Upper lobe of right lung (tissue), 1 donor: ENCODE measurements at regions not wholly inside any gene's neighbourhood (a gene's known extent, or its start where the extent isn't known, plus 50 kb on each side); places are given as distances from the start of the nearest gene placed in this dataset.
"Not testable (repeated sequence)": the region's sequence is repeated elsewhere in the genome, so short reads cannot be mapped to it uniquely, and the experiment has no call there.

ENCODE experiments used
- ATAC-seq: fragments of 200-7000 bp; cut with Tn5 transposase; one replicate; pipeline ENCODE4 v1.9.1; 2020; ENCODE audit warnings: mild to moderate bottlenecking, moderate library complexity
- DNase-seq: peaks from one replicate; pipeline ENCODE4 v3.0.0-alpha.2; 2020
- H3K27ac ChIP-seq: fragments of 200-600 bp; one replicate; pipeline ENCODE4 v1.8.0; 2022
- H3K27me3 ChIP-seq: fragments of 200-600 bp; one replicate; pipeline ENCODE4 v1.8.0; 2022; ENCODE audit warnings: mild to moderate bottlenecking
- H3K36me3 ChIP-seq: fragments of 200-600 bp; one replicate; pipeline ENCODE4 v1.8.0; 2022
- H3K4me1 ChIP-seq: fragments of 200-600 bp; one replicate; pipeline ENCODE4 v1.8.0; 2022
- H3K4me3 ChIP-seq: fragments of 200-600 bp; one replicate; pipeline ENCODE4 v1.8.0; 2022; ENCODE audit warnings: mild to moderate bottlenecking
- H3K9me3 ChIP-seq: fragments of 200-600 bp; one replicate; pipeline ENCODE4 v1.8.0; 2022
- CTCF ChIP-seq: fragments of 200-600 bp; IDR thresholded peaks from one replicate; pipeline ENCODE4 v1.8.0; 2022; ENCODE audit warnings: antibody characterized with exemption
- intact Hi-C: fragments of 100-400 bp; cut with DNase I; formaldehyde crosslinking; loops from one replicate; pipeline ENCODE4 v1.11.0; 2022
- donor health status: DM: no; HTN: yes; CAD: no; lungs with severe emphysema.

- Histone ChIP-seq H3K27me3 (no peaks in the 10 kb centered on the region), H3K4me1 (no peaks in the 10 kb centered on the region), H3K27ac (no peak overlapping the region), H3K36me3 (no peaks in the 10 kb centered on the region), H3K9me3 (no peaks in the 10 kb centered on the region), H3K4me3 (no peak overlapping the region)
- ATAC-seq: no peak
- no peak for TF ChIP-seq CTCF
- intact Hi-C loops: no loop called here
- no peak for DNase-seq
These were observed 343.8 kb upstream of the ANKRD30A start for GRCh38 chr10:36781570-36781969.

- H3K4me1 ChIP-seq: no peaks in the 10 kb centered on the region
- H3K36me3 ChIP-seq: no peaks in the 10 kb centered on the region
- no peak overlapping the region for H3K4me3 ChIP-seq
- no peak for TF ChIP-seq CTCF
- H3K27ac ChIP-seq: no peak overlapping the region
- H3K27me3 ChIP-seq: no peaks in the 10 kb centered on the region
- intact Hi-C loops: no loop called here
- DNase-seq (no peak), ATAC-seq (no peak)
- no peaks in the 10 kb centered on the region for H3K9me3 ChIP-seq
These were observed 345.2 kb upstream of the ANKRD30A start for GRCh38 chr10:36780158-36780557.

GRCh38 chr10:36779238-36779846 lies 346.1 kb upstream of the ANKRD30A start:
- Histone ChIP-seq H3K4me3 (no peak overlapping the region), H3K36me3 (no peaks in the 10 kb centered on the region), H3K27me3 (no peaks in the 10 kb centered on the region), H3K4me1 (no peaks in the 10 kb centered on the region), H3K9me3 (no peaks in the 10 kb centered on the region), H3K27ac (no peak overlapping the region)
- ATAC-seq: peak; percentile 90
- DNase-seq: no peak
- intact Hi-C loops: no loop called here
- TF ChIP-seq CTCF: peak; percentile 74

GRCh38 chr10:36778651-36779050 lies 346.7 kb upstream of the ANKRD30A start:
- H3K4me3 ChIP-seq: no peak overlapping the region
- no peaks in the 10 kb centered on the region for H3K27me3 ChIP-seq
- ATAC-seq (no peak), DNase-seq (no peak)
- TF ChIP-seq CTCF: no peak
- H3K27ac ChIP-seq: no peak overlapping the region
- no peaks in the 10 kb centered on the region for H3K4me1 ChIP-seq
- no peaks in the 10 kb centered on the region for H3K36me3 ChIP-seq
- intact Hi-C loops: no loop called here
- no peaks in the 10 kb centered on the region for H3K9me3 ChIP-seq

- no peak for TF ChIP-seq CTCF
- no peaks in the 10 kb centered on the region for H3K27me3 ChIP-seq
- ATAC-seq (no peak), DNase-seq (no peak)
- H3K9me3 ChIP-seq: no peaks in the 10 kb centered on the region
- H3K4me1 ChIP-seq: no peaks in the 10 kb centered on the region
- no peaks in the 10 kb centered on the region for H3K36me3 ChIP-seq
- intact Hi-C loops: no loop called here
- no peak overlapping the region for H3K27ac ChIP-seq
- H3K4me3 ChIP-seq: no peak overlapping the region
These were observed 351.7 kb upstream of the ANKRD30A start for GRCh38 chr10:36773652-36774051.

- Histone ChIP-seq H3K27me3 (no peaks in the 10 kb centered on the region), H3K27ac (no peak overlapping the region), H3K9me3 (no peaks in the 10 kb centered on the region), H3K4me3 (no peak overlapping the region), H3K4me1 (no peaks in the 10 kb centered on the region), H3K36me3 (no peaks in the 10 kb centered on the region)
- ATAC-seq: no peak
- DNase-seq: no peak
- no peak for TF ChIP-seq CTCF
- intact Hi-C loops: no loop called here
These were observed 353.7 kb upstream of the ANKRD30A start for GRCh38 chr10:36771725-36772124.

GRCh38 chr10:36769741-36770140 lies 355.7 kb upstream of the ANKRD30A start:
- H3K27ac ChIP-seq, H3K4me3 ChIP-seq, H3K4me1 ChIP-seq, ATAC-seq, DNase-seq, intact Hi-C loops, H3K27me3 ChIP-seq, H3K36me3 ChIP-seq, H3K9me3 ChIP-seq: not testable (repeated sequence)
